AG08396 (cell line): ENCODE measurements at regions not wholly inside any gene's neighbourhood (a gene's known extent, or its start where the extent isn't known, plus 50 kb on each side); places are given as distances from the start of the nearest gene placed in this dataset.
"Not testable (repeated sequence)": the region's sequence is repeated elsewhere in the genome, so short reads cannot be mapped to it uniquely, and the experiment has no call there.

ENCODE experiments used
- DNase-seq: peaks from one replicate; pipeline ENCODE4 v3.0.0; 2012; ENCODE audit warnings: low spot score, mixed read lengths

GRCh38 chr12:84382486-84382885, 530.1 kb downstream of the SLC6A15 start:
- not testable (repeated sequence) for DNase-seq

DNA sequence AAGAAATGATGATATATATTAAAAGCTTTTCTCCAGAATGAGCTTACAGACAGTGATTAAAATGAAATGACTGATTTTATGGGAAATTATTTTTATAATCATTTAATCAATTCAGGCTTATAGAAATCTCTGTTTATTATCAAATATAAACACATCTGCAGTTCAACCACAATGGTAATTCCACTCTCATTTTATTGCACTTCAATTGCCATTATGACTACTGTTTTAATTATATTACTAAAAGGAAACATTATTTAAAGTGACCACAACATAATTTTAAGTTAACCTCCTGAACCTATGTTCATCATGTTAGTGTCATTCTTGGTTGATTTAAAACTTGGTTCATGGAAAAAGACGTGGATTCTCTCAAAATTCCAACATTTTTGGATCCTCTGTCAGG, 536.3 kb downstream of the SLC6A15 start:
- DNase-seq = no peak

GRCh38 chr12:84375449-84376170, 537.0 kb downstream of the SLC6A15 start:
- DNase-seq = no peak

DNA sequence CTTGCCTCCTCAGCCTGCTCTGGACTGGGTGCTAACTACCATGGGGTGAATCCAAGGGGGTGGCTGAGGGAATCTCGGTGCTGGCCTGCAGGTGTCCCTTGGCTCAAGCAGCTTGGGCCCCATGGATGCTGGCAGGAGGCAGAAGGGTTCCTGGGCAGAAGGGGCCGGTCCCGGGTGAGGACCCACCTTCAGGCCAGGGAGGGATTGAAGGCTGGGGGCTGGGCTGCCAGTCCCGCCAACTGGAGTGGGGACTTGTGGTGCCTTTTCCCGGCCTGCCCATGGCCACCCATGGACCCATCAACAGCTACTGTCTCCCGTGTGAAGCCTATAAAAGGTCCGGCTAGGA, 550.1 kb downstream of the SLC6A15 start:
- DNase-seq = no peak

GRCh38 chr12:84361651-84362551, 550.7 kb downstream of the SLC6A15 start:
- no peak for DNase-seq

- DNase-seq = no peak
Observed at GRCh38 chr12:84357314-84357713, 555.3 kb downstream of the SLC6A15 start.

DNA sequence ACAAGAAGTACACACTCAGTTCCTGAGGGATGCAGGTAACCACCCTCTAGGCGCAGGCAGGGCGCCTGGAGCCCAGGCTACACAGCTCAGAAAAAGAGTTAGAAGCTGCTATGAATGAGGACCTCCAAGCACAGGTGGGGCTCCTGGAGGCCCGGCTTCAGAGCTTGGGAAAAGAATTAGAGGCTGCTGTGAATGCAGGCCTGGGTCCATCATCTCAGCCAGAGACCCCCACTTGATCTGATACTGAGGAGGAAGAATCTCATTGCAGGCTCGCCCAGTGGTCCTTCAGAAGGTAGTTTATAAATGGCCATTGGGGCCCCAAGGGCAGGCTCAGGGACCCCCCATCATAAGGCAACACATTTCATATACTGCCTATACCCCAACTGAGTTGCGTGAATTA, 556.4 kb downstream of the SLC6A15 start:
- no peak for DNase-seq

GRCh38 chr12:84355561-84355960, 557.0 kb downstream of the SLC6A15 start:
- DNase-seq = no peak

DNA sequence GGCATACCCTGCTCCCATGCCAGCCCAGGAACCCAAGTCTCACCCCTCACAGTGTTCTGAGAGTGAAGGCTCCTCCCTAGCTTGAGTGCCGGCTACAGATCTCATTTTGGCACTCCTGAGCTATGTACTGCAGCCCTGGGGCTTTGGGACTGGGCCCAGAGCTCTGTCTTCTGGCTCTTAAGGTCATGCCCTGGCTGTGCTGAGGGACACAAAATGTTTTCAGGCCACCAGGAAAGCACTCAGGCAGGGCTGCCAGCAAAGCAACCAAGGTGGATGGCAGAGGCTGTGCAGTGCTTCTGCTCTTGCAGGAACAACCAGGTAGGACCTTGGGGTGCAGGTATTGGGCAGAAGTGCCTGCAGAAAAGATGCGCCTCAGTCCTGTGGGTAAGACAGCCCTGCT, 564.0 kb downstream of the SLC6A15 start:
- no peak for DNase-seq

DNA sequence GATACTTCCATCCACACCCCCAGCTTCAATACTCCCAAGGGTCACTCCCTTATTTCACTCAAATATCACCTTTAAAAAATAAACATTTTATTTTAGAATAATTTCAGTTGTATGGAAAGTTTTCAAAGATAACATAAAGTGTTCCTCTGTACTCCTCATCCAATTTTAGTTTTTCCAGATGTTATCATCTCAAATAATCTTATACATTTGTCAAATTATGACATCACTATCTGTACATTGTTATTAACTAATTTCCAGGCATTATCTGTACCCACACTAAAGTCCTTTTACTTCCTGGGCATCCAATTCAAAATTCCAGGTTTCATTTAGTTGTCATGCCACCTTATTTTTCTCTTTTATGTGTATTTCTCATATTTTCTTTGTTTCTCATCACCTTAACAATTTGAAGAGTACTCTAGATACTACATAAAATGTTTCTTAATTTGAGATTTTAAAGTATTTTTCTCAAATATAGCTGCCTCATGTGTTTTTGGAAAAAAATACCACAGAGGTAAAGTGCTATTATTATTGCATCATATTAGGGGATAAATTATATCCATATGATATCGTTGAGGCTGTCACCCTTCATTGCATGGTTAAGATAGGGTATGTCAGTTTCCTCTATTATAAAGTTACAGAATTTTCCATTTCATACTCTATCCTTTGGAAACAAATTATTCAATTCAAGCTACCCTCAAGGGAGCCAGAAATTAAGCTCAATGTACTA, 571.0 kb downstream of the SLC6A15 start:
- no peak for DNase-seq

DNA sequence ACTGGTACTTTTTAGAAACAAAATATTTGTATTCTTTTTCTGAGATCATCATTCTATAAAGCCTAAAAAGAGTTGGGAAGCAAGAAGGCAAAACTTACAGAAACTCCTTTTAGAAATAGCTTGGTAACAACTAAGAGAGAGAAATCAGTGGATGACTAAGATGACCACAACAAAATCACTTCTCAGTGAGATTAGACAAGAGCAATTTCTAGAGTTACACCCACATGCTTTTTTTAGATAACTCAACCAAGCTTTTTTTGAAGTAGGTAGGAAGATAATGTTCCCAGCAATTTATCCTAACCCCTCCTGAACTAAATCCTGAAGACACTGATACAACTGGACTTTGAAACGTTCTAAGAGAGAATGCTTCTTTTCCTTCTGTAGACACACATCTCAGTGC, 576.4 kb downstream of the SLC6A15 start:
- DNase-seq = no peak

DNA sequence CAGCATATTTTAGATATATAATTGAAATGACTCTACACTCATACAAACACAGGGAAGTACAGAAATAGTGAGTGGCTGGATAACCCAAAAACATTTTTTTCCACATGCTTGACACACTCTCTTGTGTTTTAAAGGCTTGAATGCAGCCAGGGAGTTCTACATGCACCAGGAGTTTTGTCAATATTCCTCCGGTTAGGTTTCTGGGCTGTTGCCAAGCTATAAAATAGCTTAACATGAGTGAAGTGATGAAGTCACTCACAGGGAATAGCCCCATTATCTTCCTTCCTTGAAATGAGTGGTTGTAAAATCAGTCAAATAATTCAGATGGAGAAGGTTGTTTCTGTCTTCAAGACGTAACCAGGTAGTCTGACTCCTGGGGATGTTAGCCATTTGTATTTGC, 582.7 kb downstream of the SLC6A15 start:
- DNase-seq = no peak

DNA sequence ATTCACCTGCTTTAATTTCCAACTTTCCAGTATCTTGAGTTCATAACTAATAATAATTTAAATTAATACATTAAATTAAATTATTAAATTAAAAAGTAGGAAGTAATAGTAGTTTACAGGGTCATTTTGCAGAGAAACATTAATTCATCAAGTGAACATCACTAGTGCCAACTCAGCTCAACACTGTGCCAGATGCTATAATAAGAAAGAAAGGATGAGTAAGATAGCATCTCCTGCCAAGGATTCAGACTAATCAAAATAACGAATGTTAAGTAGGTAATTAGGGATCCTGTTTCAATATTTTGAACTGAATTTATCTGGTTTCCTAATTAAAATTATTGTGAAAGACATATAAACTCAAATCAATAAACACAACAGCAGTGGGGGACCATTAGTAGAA, 596.7 kb downstream of the SLC6A15 start:
- no peak for DNase-seq

DNA sequence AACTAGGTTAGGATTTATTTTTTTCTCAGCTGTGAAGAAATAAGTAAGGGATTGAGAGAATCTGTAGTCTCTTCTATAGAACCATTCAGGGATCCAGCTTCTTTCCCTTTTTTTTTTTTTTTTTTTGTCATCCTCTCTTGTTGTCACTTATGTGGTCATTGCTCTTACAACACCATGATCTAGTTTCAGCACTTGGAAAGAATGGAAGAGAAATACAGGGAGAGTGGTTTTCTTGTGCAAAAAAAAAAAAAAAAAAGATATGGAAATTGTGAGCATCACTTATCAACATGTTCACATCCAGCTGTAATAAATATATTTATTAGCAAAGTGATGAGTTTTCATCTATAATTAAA, 599.3 kb downstream of the SLC6A15 start:
- no peak for DNase-seq

GRCh38 chr12:84308211-84308610, 604.4 kb downstream of the SLC6A15 start:
- DNase-seq = no peak

DNA sequence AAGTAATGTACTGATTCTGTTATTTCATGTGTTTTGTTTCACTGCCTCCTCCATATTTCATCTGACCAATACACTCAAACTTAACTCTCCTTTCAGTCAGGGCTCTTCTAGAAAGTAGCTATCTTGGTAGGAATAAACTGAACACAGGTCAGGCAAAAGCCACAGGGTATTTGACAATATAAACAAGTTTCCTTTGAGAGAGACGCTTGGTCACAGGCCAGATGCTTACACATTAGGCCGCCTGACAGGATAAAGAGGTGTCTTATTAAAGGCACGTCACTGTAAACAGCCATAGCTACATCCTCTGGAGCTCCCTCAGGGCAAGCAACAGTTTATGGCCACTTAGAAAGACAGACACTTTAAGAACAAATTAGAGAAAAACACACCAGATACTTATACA, 607.5 kb downstream of the SLC6A15 start:
- DNase-seq = peak; percentile 10

DNA sequence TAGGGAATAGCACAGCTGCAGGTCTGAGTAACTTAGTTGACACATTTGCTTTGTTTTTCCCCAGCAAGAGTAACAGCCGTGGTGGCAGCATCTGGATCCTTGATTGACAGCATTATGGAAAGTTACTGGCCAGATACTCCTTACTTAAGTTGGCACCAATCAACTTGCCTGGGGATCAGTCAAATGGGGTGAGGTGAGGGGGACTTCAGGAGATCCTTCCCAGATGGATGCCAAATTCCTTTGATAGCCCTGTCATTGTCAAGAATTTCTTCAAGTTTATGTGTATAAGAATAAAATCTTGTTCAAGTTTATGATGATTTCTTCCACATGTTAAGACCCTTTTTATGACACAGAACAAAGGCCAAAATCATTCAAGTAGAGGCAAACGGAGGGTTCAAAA, 618.4 kb downstream of the SLC6A15 start:
- no peak for DNase-seq

DNA sequence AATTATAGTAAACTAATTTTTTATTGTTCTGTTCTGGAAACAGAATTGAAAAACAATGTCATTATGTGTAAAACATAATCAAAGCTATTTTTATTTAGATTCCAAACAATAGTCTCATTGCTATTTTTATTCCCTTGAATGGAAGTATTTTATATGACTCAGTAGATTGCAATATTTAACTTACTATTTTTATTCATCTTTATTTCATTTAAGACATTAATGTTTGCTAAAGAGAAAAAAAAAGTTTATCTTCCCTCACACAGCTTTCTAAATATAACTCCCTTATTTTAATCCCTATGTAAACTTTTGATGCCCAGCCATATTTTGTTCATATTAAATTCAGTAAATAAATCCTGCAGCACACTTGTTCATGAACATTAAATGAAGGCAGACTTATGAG, 622.4 kb downstream of the SLC6A15 start:
- DNase-seq = no peak

DNA sequence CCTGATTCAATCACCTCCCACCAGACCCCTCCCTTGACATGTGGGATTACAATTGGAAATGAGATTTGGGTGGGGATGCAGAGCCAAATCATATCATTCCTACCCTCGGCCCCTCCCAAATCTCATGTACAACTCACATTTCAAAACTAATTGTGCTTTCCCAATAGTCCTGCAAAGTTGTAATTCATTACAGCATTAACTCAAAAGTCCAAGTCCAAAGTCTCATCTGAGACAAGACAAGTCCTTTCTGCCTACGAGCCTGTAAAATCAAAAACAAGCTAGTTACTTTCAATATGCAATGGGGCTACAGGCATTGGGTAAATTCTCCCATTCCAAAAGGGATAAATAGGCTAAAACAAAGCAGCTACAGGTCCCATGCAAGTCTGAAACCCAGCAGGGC, 634.6 kb downstream of the SLC6A15 start:
- DNase-seq = no peak

DNA sequence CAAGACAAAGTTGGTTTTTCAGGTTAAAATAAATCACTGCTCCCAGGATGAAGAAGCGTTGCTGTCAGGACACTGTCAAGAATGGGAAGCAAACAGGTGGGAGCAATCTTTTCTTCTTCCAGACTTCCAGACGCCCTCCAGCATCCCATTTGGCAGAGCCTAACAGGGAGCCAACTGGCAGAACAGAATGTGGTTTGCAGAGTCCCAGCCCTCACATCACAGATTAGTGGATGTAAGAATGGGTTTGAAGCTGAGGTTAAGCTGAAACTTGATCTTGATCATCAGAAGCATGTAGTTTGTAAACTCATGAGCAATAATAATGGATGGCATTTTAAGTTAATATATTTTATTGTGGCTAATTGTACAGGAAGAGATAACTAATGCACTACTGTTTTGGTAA, 636.4 kb downstream of the SLC6A15 start:
- no peak for DNase-seq

DNA sequence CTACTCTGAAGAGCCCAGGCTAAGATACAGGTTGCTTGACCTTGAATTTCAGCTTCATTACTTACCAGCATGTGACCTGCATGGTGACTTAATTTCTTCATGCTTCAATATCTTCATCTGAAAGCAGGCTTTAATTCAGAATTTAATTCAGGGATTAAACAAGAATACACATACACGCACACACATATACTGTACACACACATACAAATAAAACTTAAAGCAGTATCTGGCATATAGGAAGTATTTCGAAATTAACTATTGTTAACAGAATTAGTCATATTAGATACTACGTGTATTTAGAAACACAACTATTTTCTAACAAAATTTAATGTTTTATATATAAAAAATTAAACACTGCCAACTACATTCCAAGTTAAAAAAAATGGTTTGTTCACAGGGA, 640.3 kb downstream of the SLC6A15 start:
- DNase-seq = no peak

DNA sequence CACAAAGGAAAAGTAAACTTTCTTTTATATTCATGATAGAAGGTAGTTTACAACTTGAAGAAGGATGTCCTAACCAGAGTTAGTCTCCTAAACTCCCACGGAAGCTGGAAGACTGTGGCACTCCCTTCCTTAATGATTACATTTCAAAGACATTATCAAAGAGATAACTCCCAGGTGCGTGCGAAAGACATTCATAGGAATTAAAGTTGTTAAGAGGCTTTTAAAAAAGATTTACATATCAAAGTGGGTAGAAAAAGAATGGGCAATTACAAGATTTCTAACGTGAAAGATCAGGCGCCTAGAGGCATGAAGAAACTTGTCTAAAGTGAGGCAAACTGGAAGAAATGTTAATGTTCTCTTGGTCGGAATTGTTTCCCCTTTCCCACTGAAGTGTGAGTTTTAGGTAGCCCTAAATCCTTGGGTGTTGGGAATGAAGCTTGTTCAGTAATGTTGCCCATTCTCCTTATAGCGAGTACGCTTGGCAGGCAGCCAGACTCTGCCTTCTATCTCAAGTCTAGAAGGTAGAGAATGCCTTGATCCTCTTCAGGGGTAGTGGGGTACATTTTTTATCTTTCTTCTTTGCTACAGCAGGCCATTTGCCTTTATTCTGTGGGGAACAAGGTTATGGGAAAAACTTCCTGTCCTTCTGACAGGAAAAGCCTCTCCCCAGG, 642.0 kb downstream of the SLC6A15 start:
- DNase-seq = no peak
